H9 (cell line): ENCODE measurements at regions not wholly inside any gene's neighbourhood (a gene's known extent, or its start where the extent isn't known, plus 50 kb on each side); places are given as distances from the start of the nearest gene placed in this dataset.

Experiments
- DNase-seq: peaks from one replicate; pipeline ENCODE4 v3.0.0-alpha.2; 2017
- H2AFZ ChIP-seq: one replicate; pipeline ENCODE4 v1.6.1; 2013; ENCODE audit warnings: mild to moderate bottlenecking, low read length, control low read depth, moderate library complexity
- H2AK5ac ChIP-seq: 2 replicates; pipeline ENCODE4 v1.6.1; 2013; ENCODE audit warnings: low read length, control low read depth, mixed read lengths; ENCODE audit not compliant: insufficient read length
- H2BK120ac ChIP-seq: one replicate; pipeline ENCODE4 v1.6.1; 2013; ENCODE audit warnings: low read depth, mild to moderate bottlenecking, low read length, control low read depth, inconsistent platforms; ENCODE audit not compliant: poor library complexity, severe bottlenecking
- H2BK12ac ChIP-seq: 2 replicates; pipeline ENCODE4 v1.6.1; 2013; ENCODE audit warnings: low read length, control low read depth, mixed read lengths, low read depth; ENCODE audit not compliant: insufficient read length
- H2BK15ac ChIP-seq: 2 replicates; pipeline ENCODE4 v1.6.1; 2013; ENCODE audit warnings: low read depth, low read length, control low read depth
- H2BK20ac ChIP-seq: one replicate; pipeline ENCODE4 v1.6.1; 2013; ENCODE audit warnings: low read depth, mild to moderate bottlenecking, low read length, control low read depth, inconsistent platforms; ENCODE audit not compliant: poor library complexity, severe bottlenecking
- H2BK5ac ChIP-seq: 2 replicates; pipeline ENCODE4 v1.6.1; 2013; ENCODE audit warnings: low read length, control low read depth, mixed read lengths; ENCODE audit not compliant: insufficient read length
- H3K14ac ChIP-seq: 2 replicates; pipeline ENCODE4 v1.6.1; 2013; ENCODE audit warnings: low read length, control low read depth; ENCODE audit not compliant: insufficient read depth
- H3K18ac ChIP-seq: 2 replicates; pipeline ENCODE4 v1.6.1; 2013; ENCODE audit warnings: low read depth, mild to moderate bottlenecking, mixed read lengths, low read length, control low read depth; ENCODE audit not compliant: insufficient read length
- H3K23ac ChIP-seq: 2 replicates; pipeline ENCODE4 v1.6.1; 2013; ENCODE audit warnings: low read length, control low read depth, mixed read lengths, low read depth; ENCODE audit not compliant: insufficient read length
- H3K23me2 ChIP-seq: 2 replicates; pipeline ENCODE4 v1.6.1; 2013; ENCODE audit warnings: low read depth, mild to moderate bottlenecking, mixed read lengths, low read length, control low read depth; ENCODE audit not compliant: insufficient read length, poor library complexity, severe bottlenecking
- H3K27ac ChIP-seq: 2 replicates; pipeline ENCODE4 v1.5.1; 2013; ENCODE audit warnings: low read length, control low read depth, mixed read lengths, low read depth; ENCODE audit not compliant: insufficient read length
- H3K27me3 ChIP-seq: 2 replicates; pipeline ENCODE4 v1.6.1; 2013; ENCODE audit warnings: low read length, control low read depth, inconsistent platforms; ENCODE audit not compliant: insufficient read depth
- H3K4ac ChIP-seq: 2 replicates; pipeline ENCODE4 v1.6.1; 2013; ENCODE audit warnings: low read depth, mild to moderate bottlenecking, control low read depth, inconsistent platforms, low read length, moderate library complexity
- H3K4me1 ChIP-seq: 2 replicates; pipeline ENCODE4 v1.6.1; 2013; ENCODE audit warnings: low read length, control low read depth, inconsistent platforms; ENCODE audit not compliant: insufficient read depth
- H3K4me2 ChIP-seq: 2 replicates; pipeline ENCODE4 v1.6.1; 2013; ENCODE audit warnings: low read length, control low read depth, mixed read lengths; ENCODE audit not compliant: insufficient read length, insufficient read depth
- H3K56ac ChIP-seq: 2 replicates; pipeline ENCODE4 v1.6.1; 2013; ENCODE audit warnings: low read depth, mild to moderate bottlenecking, mixed read lengths, low read length, control low read depth; ENCODE audit not compliant: insufficient read length
- H3K79me1 ChIP-seq: 2 replicates; pipeline ENCODE4 v1.6.1; 2013; ENCODE audit warnings: low read depth, mild to moderate bottlenecking, moderate library complexity, low read length, control low read depth, inconsistent platforms; ENCODE audit not compliant: insufficient read depth, poor library complexity, severe bottlenecking
- H3K79me2 ChIP-seq: 2 replicates; pipeline ENCODE4 v1.6.1; 2013; ENCODE audit warnings: low read length, control low read depth, inconsistent platforms; ENCODE audit not compliant: insufficient read depth
- H3K9ac ChIP-seq: 2 replicates; pipeline ENCODE4 v1.6.1; 2013; ENCODE audit warnings: low read length, control low read depth, mixed read lengths; ENCODE audit not compliant: insufficient read length; ENCODE audit errors: extremely low read depth
- H3K9me3 ChIP-seq: one replicate; pipeline ENCODE4 v1.6.1; 2013; ENCODE audit warnings: low read depth, low read length, inconsistent platforms; ENCODE audit not compliant: control insufficient read depth
- H3T11ph ChIP-seq: one replicate; pipeline ENCODE4 v1.6.1; 2013; ENCODE audit warnings: mild to moderate bottlenecking, low read length, control low read depth, inconsistent platforms
- H4K20me1 ChIP-seq: one replicate; pipeline ENCODE4 v1.6.1; 2013; ENCODE audit not compliant: control insufficient read depth, insufficient read length, insufficient read depth
- H4K5ac ChIP-seq: 2 replicates; pipeline ENCODE4 v1.6.1; 2013; ENCODE audit warnings: low read depth, mild to moderate bottlenecking, mixed read lengths, low read length, control low read depth; ENCODE audit not compliant: insufficient read length
- H4K8ac ChIP-seq: replicated peaks from 2 replicates; pipeline ENCODE4 v1.6.1; 2013; ENCODE audit warnings: low read length, control low read depth, mixed read lengths, low read depth; ENCODE audit not compliant: insufficient read length
- H4K91ac ChIP-seq: 2 replicates; pipeline ENCODE4 v1.6.1; 2013; ENCODE audit warnings: low read depth, mild to moderate bottlenecking, moderate library complexity, mixed read lengths, low read length, control low read depth; ENCODE audit not compliant: insufficient read length
- H3K27ac Mint-ChIP-seq, 3 experiments: 2 replicates in 2 of 3; 3 replicates in 1 of 3; pipeline ENCODE4 v1.8.0; 2020 to 2021; ENCODE audit warnings: mixed read lengths in 3 of 3, mild to moderate bottlenecking in 1 of 3, moderate library complexity in 1 of 3
- H3K27me3 Mint-ChIP-seq: 2 replicates; pipeline ENCODE4 v1.8.0; 2021; ENCODE audit warnings: low read depth, mild to moderate bottlenecking, moderate library complexity, mixed read lengths
- H3K36me3 Mint-ChIP-seq, 3 experiments: 2 replicates in 2 of 3; 3 replicates in 1 of 3; pipeline ENCODE4 v1.8.0; 2020 to 2021; ENCODE audit warnings: low read depth in 3 of 3, mixed read lengths in 3 of 3; ENCODE audit not compliant: insufficient read depth in 1 of 3
- H3K4me1 Mint-ChIP-seq, 2 experiments: 2 replicates each; pipeline ENCODE4 v1.8.0; 2020; ENCODE audit warnings: mixed read lengths in 2 of 2
- H3K4me3 Mint-ChIP-seq, 2 experiments: 2 replicates in 1 of 2; 3 replicates in 1 of 2; pipeline ENCODE4 v1.8.0; 2020 to 2021; ENCODE audit warnings: mild to moderate bottlenecking in 2 of 2, mixed read lengths in 2 of 2, moderate library complexity in 1 of 2
- H3K9me3 Mint-ChIP-seq, 2 experiments: 2 replicates in 1 of 2; 3 replicates in 1 of 2; pipeline ENCODE4 v1.8.0; 2020; ENCODE audit warnings: mild to moderate bottlenecking in 2 of 2, mixed read lengths in 2 of 2, moderate library complexity in 1 of 2
- CTCF ChIP-seq: fragments of 200-600 bp; sonication (generic); conservative IDR thresholded peaks from 3 replicates; pipeline ENCODE4 v1.8.0; 2021; ENCODE audit warnings: antibody characterized with exemption, mild to moderate bottlenecking
- WGBS: extraction: QIAGEN DNeasy Blood & Tissue Kit; methylation state at CpG from one replicate; pipeline ENCODE4 v1.1.7; 2013; ENCODE audit warnings: missing lambda C conversion rate, low lambda C conversion rate, mixed read lengths; ENCODE audit not compliant: insufficient read length; ENCODE audit errors: extremely low coverage; 5-methylcytosine and 5-hydroxymethylcytosine counted together

- Mint-ChIP-seq H3K27me3 (peaks cover 6% of the 10 kb centered on the region), H3K4me3 (no peak overlapping the region), H3K9me3 (peaks cover 14 to 15% of the 10 kb centered on the region in 2 experiments), H3K36me3 (peaks cover 0 to 15% (median 10%) of the 10 kb centered on the region in 3 experiments; a peak in 5 of 7 replicates), H3K4me1 (peaks cover 6 to 24% of the 10 kb centered on the region in 2 experiments; a peak in 3 of 4 replicates), H3K27ac (no peak overlapping the region; a peak in 1 of 7 replicates)
- Histone ChIP-seq H2AFZ (no peak overlapping the region), H3K4me2 (no peak overlapping the region), H3K79me1 (no peaks in the 10 kb centered on the region), H3K14ac (no peak overlapping the region), H4K20me1 (no peaks in the 10 kb centered on the region), H3K9me3 (no peaks in the 10 kb centered on the region), H2AK5ac (no peak overlapping the region), H3K18ac (no peak overlapping the region), H2BK12ac (no peak overlapping the region), H2BK20ac (no peak overlapping the region), H3K4ac (no peak overlapping the region), H2BK120ac (no peak overlapping the region), H3K27ac (no peak overlapping the region), H3K4me1 (no peaks in the 10 kb centered on the region), H4K91ac (no peak overlapping the region), H3K56ac (no peak overlapping the region), H3T11ph (no peak overlapping the region), H3K23ac (no peak overlapping the region), H3K9ac (no peak overlapping the region), H3K23me2 (peaks cover 5% of the 10 kb centered on the region), H2BK5ac (no peak overlapping the region), H4K5ac (no peak overlapping the region), H2BK15ac (no peak overlapping the region), H3K27me3 (no peaks in the 10 kb centered on the region), H4K8ac (no peak overlapping the region), H3K79me2 (no peaks in the 10 kb centered on the region)
- no peak for DNase-seq
- TF ChIP-seq CTCF: no peak
- WGBS: no CpG with 5 or more reads among the region's 14 CpGs
These were observed 148.6 kb upstream of the PPP1R26 start for GRCh38 chr9:135330685-135331590.
